MCF 10A (cell line): ENCODE measurements at regions not wholly inside any gene's neighbourhood (a gene's known extent, or its start where the extent isn't known, plus 50 kb on each side); places are given as distances from the start of the nearest gene placed in this dataset.

ENCODE experiments used
- BruUV-seq: library from RNA; stranded (reverse); fragments of 400-500 nt; replicated peaks from 2 replicates; lab custom pipeline; 2021; lab: Mats Ljungman, UMichigan
- CTCF ChIA-PET: fragments of 300-600 bp; sonication (Branson Sonifier 250); formaldehyde crosslinking; extraction: SDS; loops from one replicate; lab custom pipeline; 2021; ENCODE audit warnings: antibody characterized with exemption, inconsistent platforms; lab: Yijun Ruan, JAX
- POLR2A ChIA-PET: fragments of 300-600, 350-650 bp; sonication (Branson Sonifier 250); formaldehyde crosslinking; extraction: SDS; loops from one replicate; lab custom pipeline; 2020; ENCODE audit warnings: antibody characterized with exemption, inconsistent platforms; lab: Yijun Ruan, JAX
- DNase-seq: peaks from one replicate; pipeline ENCODE4 v3.0.0-alpha.2; 2018; ENCODE audit not compliant: unreplicated experiment
- H3K27ac Mint-ChIP-seq: one replicate; pipeline ENCODE4 v1.8.0; 2022; ENCODE audit warnings: mild to moderate bottlenecking, low read depth, mixed read lengths; ENCODE audit not compliant: unreplicated experiment
- H3K27me3 Mint-ChIP-seq: one replicate; pipeline ENCODE4 v1.8.0; 2022; ENCODE audit warnings: mixed read lengths; ENCODE audit not compliant: insufficient read depth, unreplicated experiment
- H3K36me3 Mint-ChIP-seq: one replicate; pipeline ENCODE4 v1.8.0; 2022; ENCODE audit warnings: mild to moderate bottlenecking, moderate library complexity, mixed read lengths; ENCODE audit not compliant: insufficient read depth, unreplicated experiment
- H3K4me1 Mint-ChIP-seq: one replicate; pipeline ENCODE4 v1.8.0; 2022; ENCODE audit warnings: mixed read lengths; ENCODE audit not compliant: insufficient read depth, unreplicated experiment
- H3K4me3 Mint-ChIP-seq: one replicate; pipeline ENCODE4 v1.8.0; 2022; ENCODE audit warnings: mild to moderate bottlenecking, moderate library complexity, mixed read lengths; ENCODE audit not compliant: unreplicated experiment
- H3K9me3 Mint-ChIP-seq: one replicate; pipeline ENCODE4 v1.8.0; 2022; ENCODE audit warnings: mixed read lengths; ENCODE audit not compliant: unreplicated experiment
- CTCF ChIP-seq: fragments of 200-600 bp; IDR thresholded peaks from one replicate; pipeline ENCODE4 v1.8.0; 2022; ENCODE audit warnings: antibody characterized with exemption, mild to moderate bottlenecking; ENCODE audit not compliant: unreplicated experiment
- intact Hi-C: fragments of 100-400 bp; cut with micrococcal nuclease; formaldehyde crosslinking; loops from 2 replicates; pipeline ENCODE4 v1.14.1; 2022

GRCh38 chr13:33459702-33460101 is 174.1 kb upstream of the STARD13 start:
- Mint-ChIP-seq H3K36me3 (no peaks in the 10 kb centered on the region), H3K27ac (no peak overlapping the region), H3K9me3 (peaks cover 7% of the 10 kb centered on the region), H3K27me3 (no peaks in the 10 kb centered on the region), H3K4me1 (no peaks in the 10 kb centered on the region), H3K4me3 (no peak overlapping the region)
- intact Hi-C loops = no loop called here
- POLR2A ChIA-PET = interaction anchor here (0.6 kb wide), 1 partner anchor 269 kb away, joined by 3 read pairs; no protein-coding TSS in a partner anchor
- TF ChIP-seq CTCF = no peak
- CTCF ChIA-PET = interaction anchor here (0.7 kb wide), 2 partner anchors 1156 to 1705 kb away, joined by 3 read pairs; no protein-coding TSS in a partner anchor
- DNase-seq = no peak
- no TSS peak for BruUV-seq

DNA sequence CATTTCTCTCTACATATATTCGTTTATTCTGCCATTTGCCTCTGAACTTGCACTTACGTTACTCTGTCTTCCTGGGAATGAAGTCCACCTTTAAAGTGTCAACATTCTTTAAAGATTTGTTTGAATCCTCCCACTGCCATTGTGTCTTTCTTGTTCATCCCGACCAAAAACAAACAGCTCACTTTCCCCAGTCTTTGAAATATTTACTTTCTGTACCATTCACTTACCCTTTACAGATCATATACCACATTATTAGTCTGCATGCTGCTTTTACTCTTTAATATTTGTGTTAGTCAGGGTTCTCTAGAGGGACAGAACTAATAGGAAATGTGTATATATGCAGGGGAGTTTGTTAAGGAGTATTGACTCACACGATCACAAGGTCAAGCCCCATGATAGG is 176.6 kb upstream of the STARD13 start:
- Mint-ChIP-seq H3K36me3 (no peaks in the 10 kb centered on the region), H3K9me3 (peaks cover 7% of the 10 kb centered on the region), H3K4me3 (no peak overlapping the region), H3K27ac (no peak overlapping the region), H3K27me3 (no peaks in the 10 kb centered on the region), H3K4me1 (no peaks in the 10 kb centered on the region)
- intact Hi-C loops = no loop called here
- no TSS peak for BruUV-seq
- no peak for TF ChIP-seq CTCF
- ChIA-PET CTCF (no interaction called here), POLR2A (no interaction called here)
- no peak for DNase-seq

- no peaks in the 10 kb centered on the region for H3K4me1 Mint-ChIP-seq
- no TSS peak for BruUV-seq
- no peak for DNase-seq
- no peak overlapping the region for H3K4me3 Mint-ChIP-seq
- H3K27ac Mint-ChIP-seq = no peak overlapping the region
- peaks cover 7% of the 10 kb centered on the region for H3K9me3 Mint-ChIP-seq
- ChIA-PET POLR2A (interaction anchor here (0.9 kb wide), 1 partner anchor 179 kb away, joined by 3 read pairs; the partner anchor contains the start of gene STARD13), CTCF (no interaction called here)
- TF ChIP-seq CTCF = no peak
- no peaks in the 10 kb centered on the region for H3K27me3 Mint-ChIP-seq
- intact Hi-C loops = no loop called here
- H3K36me3 Mint-ChIP-seq = no peaks in the 10 kb centered on the region
Measured at GRCh38 chr13:33464345-33464744, 178.8 kb upstream of the STARD13 start.

GRCh38 chr13:33466262-33466661 is 180.7 kb upstream of the STARD13 start:
- H3K4me1 Mint-ChIP-seq = no peaks in the 10 kb centered on the region
- CTCF ChIA-PET = no interaction called here
- H3K4me3 Mint-ChIP-seq = no peak overlapping the region
- intact Hi-C loops = no loop called here
- H3K36me3 Mint-ChIP-seq = no peaks in the 10 kb centered on the region
- H3K27me3 Mint-ChIP-seq = no peaks in the 10 kb centered on the region
- TF ChIP-seq CTCF = no peak
- BruUV-seq = no TSS peak
- peaks cover 7% of the 10 kb centered on the region for H3K9me3 Mint-ChIP-seq
- POLR2A ChIA-PET = interaction anchor here (0.7 kb wide), 1 partner anchor 760 kb away, joined by 3 read pairs; no protein-coding TSS in a partner anchor
- no peak overlapping the region for H3K27ac Mint-ChIP-seq
- no peak for DNase-seq
